ENCODE measurements at regions not wholly inside any gene's neighbourhood (a gene's known extent, or its start where the extent isn't known, plus 50 kb on each side); places are given as distances from the start of the nearest gene placed in this dataset.

DNA sequence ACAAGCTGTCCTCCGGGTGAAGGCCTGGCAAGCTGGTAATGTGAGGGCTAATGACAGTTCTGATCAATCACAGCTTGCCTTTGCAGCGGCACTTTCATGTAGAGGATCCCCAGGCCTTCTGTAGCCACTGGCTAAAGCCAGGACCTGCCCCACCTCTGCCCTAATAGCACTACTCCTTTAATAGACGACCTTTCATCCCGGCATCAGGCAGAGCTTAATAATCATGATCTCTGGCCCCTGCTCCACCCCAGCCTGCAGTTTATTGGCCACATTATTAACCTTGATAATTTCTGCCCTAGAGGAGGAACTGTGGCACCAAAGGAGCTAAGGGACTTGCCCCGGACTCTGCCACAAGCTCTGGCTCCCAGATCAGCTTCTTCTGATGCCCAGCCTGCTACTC, 142.3 kb upstream of the TBX3 start:
- TF ChIP-seq NFXL1 (CRISPR knock-in tag; IDR thresholded peaks at IDR 0.05) (no peak), RBM14 (IDR thresholded peaks at IDR 0.05; ENCODE audit: borderline replicate concordance, insufficient read depth, low read depth, low read length) (no peak), MED1 (CRISPR knock-in tag; IDR thresholded peaks at IDR 0.05; ENCODE audit: borderline replicate concordance) (no peak), CBX2 (IDR thresholded peaks at IDR 0.05; ENCODE audit: insufficient read depth, low read length, poor library complexity, severe bottlenecking) (no peak), SMARCA5 (IDR thresholded peaks at IDR 0.05) (no peak), POLR3A (IDR thresholded peaks at IDR 0.05; ENCODE audit: borderline replicate concordance, extremely low read depth, insufficient read depth, insufficient read length) (no peak), SIN3A (IDR thresholded peaks at IDR 0.05; ENCODE audit: borderline replicate concordance in 2 of 2, control insufficient read depth in 1 of 2, low read depth in 2 of 2, low read length in 2 of 2) (no peak), EZH2 (IDR thresholded peaks at IDR 0.05; ENCODE audit: borderline replicate concordance, low read depth, low read length) (no peak)
- TF ChIP-seq, protein P1, sequence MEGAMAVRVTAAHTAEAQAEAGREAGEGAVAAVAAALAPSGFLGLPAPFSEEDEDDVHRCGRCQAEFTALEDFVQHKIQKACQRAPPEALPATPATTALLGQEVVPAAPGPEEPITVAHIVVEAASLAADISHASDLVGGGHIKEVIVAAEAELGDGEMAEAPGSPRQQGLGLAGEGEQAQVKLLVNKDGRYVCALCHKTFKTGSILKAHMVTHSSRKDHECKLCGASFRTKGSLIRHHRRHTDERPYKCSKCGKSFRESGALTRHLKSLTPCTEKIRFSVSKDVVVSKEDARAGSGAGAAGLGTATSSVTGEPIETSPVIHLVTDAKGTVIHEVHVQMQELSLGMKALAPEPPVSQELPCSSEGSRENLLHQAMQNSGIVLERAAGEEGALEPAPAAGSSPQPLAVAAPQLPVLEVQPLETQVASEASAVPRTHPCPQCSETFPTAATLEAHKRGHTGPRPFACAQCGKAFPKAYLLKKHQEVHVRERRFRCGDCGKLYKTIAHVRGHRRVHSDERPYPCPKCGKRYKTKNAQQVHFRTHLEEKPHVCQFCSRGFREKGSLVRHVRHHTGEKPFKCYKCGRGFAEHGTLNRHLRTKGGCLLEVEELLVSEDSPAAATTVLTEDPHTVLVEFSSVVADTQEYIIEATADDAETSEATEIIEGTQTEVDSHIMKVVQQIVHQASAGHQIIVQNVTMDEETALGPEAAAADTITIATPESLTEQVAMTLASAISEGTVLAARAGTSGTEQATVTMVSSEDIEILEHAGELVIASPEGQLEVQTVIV (CRISPR knock-in tag; IDR thresholded peaks at IDR 0.05; ENCODE audit: borderline replicate concordance): no peak
- TF ChIP-seq, protein P2, sequence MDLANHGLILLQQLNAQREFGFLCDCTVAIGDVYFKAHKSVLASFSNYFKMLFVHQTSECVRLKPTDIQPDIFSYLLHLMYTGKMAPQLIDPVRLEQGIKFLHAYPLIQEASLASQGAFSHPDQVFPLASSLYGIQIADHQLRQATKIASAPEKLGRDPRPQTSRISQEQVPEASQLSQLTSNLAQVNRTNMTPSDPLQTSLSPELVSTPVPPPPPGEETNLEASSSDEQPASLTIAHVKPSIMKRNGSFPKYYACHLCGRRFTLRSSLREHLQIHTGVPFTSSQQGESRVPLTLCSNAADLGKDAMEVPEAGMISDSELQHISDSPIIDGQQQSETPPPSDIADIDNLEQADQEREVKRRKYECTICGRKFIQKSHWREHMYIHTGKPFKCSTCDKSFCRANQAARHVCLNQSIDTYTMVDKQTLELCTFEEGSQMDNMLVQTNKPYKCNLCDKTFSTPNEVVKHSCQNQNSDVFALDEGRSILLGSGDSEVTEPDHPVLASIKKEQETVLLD (IDR thresholded peaks at IDR 0.05): no peak
- TF ChIP-seq, protein P3, sequence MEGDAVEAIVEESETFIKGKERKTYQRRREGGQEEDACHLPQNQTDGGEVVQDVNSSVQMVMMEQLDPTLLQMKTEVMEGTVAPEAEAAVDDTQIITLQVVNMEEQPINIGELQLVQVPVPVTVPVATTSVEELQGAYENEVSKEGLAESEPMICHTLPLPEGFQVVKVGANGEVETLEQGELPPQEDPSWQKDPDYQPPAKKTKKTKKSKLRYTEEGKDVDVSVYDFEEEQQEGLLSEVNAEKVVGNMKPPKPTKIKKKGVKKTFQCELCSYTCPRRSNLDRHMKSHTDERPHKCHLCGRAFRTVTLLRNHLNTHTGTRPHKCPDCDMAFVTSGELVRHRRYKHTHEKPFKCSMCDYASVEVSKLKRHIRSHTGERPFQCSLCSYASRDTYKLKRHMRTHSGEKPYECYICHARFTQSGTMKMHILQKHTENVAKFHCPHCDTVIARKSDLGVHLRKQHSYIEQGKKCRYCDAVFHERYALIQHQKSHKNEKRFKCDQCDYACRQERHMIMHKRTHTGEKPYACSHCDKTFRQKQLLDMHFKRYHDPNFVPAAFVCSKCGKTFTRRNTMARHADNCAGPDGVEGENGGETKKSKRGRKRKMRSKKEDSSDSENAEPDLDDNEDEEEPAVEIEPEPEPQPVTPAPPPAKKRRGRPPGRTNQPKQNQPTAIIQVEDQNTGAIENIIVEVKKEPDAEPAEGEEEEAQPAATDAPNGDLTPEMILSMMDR (IDR thresholded peaks at IDR 0.05 in 2 of 3, conservative IDR thresholded peaks at IDR 0.05 in 1 of 3; ENCODE audit: insufficient read depth in 2 of 3, low read depth in 1 of 3, low read length in 3 of 3): no peak

Data from K562 (cell line).